ENCODE measurements at regions not wholly inside any gene's neighbourhood (a gene's known extent, or its start where the extent isn't known, plus 50 kb on each side); places are given as distances from the start of the nearest gene placed in this dataset.

DNA sequence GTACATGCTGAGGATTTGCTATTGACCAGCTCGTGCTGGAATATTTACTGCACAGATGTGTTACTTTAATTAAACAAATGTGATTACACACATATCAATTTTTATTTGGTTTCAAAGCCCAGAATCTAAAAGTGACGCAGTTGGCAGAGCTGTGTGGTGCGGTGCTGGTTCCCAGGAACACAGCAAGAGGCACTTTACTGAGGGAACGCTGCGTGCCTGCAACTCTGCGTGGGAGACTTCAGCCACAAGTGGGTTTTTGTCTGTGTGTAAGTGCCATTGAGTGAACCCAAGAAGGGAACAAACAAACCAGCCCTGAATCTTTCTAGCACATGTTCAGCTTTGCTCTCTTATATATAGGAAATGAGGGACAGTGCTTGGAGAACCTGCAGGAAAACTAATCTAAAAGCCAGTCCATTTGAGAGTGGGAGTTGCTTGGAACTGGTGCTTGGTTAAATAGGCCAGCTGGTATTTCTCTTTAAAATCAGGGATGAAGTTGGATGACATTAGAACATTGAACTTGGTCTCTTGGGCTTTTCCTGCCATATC lies 196.6 kb upstream of the CELF4 start:
- ChIA-PET SMC1A (ENCODE audit: uncharacterized antibody, unreplicated experiment) (no interaction called here), CTCF (no interaction called here), POLR2A (no interaction called here), RAD21 (ENCODE audit: unreplicated experiment) (no interaction called here)
- Histone ChIP-seq H3K27ac (ENCODE audit: control insufficient read depth, insufficient read depth) (no peak overlapping the region), H3K9me3 (replicated peaks; ENCODE audit: control insufficient read depth, insufficient read depth, low read length) (no peaks in the 10 kb centered on the region), H4K20me1 (ENCODE audit: control insufficient read depth, insufficient read depth) (no peaks in the 10 kb centered on the region), H3K36me3 (ENCODE audit: control insufficient read depth in 2 of 2, insufficient read depth in 2 of 2, low read length in 1 of 2) (no peaks in the 10 kb centered on the region), H3K27me3 (replicated peaks in 1 of 2; ENCODE audit: control insufficient read depth in 2 of 2, insufficient read depth in 2 of 2, low read length in 1 of 2) (no peaks in the 10 kb centered on the region), H3K4me3 (no peak overlapping the region), H3K9ac (ENCODE audit: control insufficient read depth, insufficient read depth, low read length) (no peak overlapping the region), H3K4me2 (ENCODE audit: control insufficient read depth, insufficient read depth) (no peak overlapping the region), H3K79me2 (ENCODE audit: control insufficient read depth, insufficient read depth, low read length) (no peaks in the 10 kb centered on the region), H3K4me1 (ENCODE audit: control insufficient read depth, insufficient read depth, low read length) (no peaks in the 10 kb centered on the region), H2AFZ (ENCODE audit: control insufficient read depth, low read depth, low read length) (no peak overlapping the region)
- ATAC-seq (no peak), DNase-seq (ENCODE audit: low read depth, low spot score) (no peak), FAIRE-seq (no peak)
- WGBS (ENCODE audit: insufficient coverage, insufficient replicate concordance, low lambda C conversion rate, missing lambda C conversion rate), result 34% methylated on average over 6 of the region's 6 CpGs
- intact Hi-C loops (cut with micrococcal nuclease; ENCODE audit: unreplicated experiment), result no loop called here
- in situ Hi-C loops (cut with MboI), result no loop called here
- TF ChIP-seq TCF12 (IDR thresholded peaks at IDR 0.05; ENCODE audit: low read depth, low read length), result no peak
- TF ChIP-seq PML (IDR thresholded peaks at IDR 0.05; ENCODE audit: low read length), result no peak
- BruUV-seq (replicated peaks), result no TSS peak

DNA sequence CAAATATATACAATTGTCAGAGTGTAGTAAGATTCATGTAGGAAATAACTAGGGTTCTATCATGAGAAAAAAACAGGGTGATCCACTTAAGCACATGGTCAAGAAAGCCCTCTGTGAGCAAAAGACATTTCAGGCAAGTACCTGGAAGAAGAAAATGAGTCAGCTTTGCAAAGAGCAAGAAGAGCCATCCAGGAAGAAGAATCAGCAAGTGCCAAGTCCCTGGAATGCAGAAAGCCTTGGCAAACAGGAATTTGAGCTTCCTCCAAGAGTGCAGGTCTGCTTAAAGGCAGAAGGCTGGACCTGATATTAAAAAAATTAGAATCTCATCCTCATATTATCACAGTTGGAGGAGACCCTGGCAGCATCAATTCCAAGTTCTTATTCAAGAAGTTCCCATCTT lies 188.5 kb upstream of the CELF4 start:
- H3K4me1 ChIP-seq (ENCODE audit: control insufficient read depth, insufficient read depth, low read length), result no peaks in the 10 kb centered on the region
- in situ Hi-C loops (cut with MboI), result no loop called here
- TF ChIP-seq POU2F2 (IDR thresholded peaks at IDR 0.05; ENCODE audit: borderline replicate concordance, low read depth, low read length), result no peak
- no peak for TF ChIP-seq STAT1 (conservative IDR thresholded peaks at IDR 0.05)
- TF ChIP-seq CEBPB (IDR thresholded peaks at IDR 0.05; ENCODE audit: borderline replicate concordance in 1 of 2, low read depth in 2 of 2, low read length in 2 of 2), result no peak
- no peak for TF ChIP-seq TARDBP (IDR thresholded peaks at IDR 0.05; ENCODE audit: borderline replicate concordance)
- TF ChIP-seq, protein P1, sequence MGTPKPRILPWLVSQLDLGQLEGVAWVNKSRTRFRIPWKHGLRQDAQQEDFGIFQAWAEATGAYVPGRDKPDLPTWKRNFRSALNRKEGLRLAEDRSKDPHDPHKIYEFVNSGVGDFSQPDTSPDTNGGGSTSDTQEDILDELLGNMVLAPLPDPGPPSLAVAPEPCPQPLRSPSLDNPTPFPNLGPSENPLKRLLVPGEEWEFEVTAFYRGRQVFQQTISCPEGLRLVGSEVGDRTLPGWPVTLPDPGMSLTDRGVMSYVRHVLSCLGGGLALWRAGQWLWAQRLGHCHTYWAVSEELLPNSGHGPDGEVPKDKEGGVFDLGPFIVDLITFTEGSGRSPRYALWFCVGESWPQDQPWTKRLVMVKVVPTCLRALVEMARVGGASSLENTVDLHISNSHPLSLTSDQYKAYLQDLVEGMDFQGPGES (IDR thresholded peaks at IDR 0.05), result no peak
- TF ChIP-seq, protein P2, sequence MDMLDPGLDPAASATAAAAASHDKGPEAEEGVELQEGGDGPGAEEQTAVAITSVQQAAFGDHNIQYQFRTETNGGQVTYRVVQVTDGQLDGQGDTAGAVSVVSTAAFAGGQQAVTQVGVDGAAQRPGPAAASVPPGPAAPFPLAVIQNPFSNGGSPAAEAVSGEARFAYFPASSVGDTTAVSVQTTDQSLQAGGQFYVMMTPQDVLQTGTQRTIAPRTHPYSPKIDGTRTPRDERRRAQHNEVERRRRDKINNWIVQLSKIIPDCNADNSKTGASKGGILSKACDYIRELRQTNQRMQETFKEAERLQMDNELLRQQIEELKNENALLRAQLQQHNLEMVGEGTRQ (IDR thresholded peaks at IDR 0.05; ENCODE audit: borderline replicate concordance, low read depth, low read length), result no peak
- TF ChIP-seq BACH1 (IDR thresholded peaks at IDR 0.05; ENCODE audit: borderline replicate concordance), result no peak
- no peak for TF ChIP-seq NFYA (IDR thresholded peaks at IDR 0.05; ENCODE audit: borderline replicate concordance, low read depth, low read length)
- TF ChIP-seq, protein P3, sequence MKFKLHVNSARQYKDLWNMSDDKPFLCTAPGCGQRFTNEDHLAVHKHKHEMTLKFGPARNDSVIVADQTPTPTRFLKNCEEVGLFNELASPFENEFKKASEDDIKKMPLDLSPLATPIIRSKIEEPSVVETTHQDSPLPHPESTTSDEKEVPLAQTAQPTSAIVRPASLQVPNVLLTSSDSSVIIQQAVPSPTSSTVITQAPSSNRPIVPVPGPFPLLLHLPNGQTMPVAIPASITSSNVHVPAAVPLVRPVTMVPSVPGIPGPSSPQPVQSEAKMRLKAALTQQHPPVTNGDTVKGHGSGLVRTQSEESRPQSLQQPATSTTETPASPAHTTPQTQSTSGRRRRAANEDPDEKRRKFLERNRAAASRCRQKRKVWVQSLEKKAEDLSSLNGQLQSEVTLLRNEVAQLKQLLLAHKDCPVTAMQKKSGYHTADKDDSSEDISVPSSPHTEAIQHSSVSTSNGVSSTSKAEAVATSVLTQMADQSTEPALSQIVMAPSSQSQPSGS (IDR thresholded peaks at IDR 0.05; ENCODE audit: low read length), result no peak
- TF ChIP-seq, protein P4, sequence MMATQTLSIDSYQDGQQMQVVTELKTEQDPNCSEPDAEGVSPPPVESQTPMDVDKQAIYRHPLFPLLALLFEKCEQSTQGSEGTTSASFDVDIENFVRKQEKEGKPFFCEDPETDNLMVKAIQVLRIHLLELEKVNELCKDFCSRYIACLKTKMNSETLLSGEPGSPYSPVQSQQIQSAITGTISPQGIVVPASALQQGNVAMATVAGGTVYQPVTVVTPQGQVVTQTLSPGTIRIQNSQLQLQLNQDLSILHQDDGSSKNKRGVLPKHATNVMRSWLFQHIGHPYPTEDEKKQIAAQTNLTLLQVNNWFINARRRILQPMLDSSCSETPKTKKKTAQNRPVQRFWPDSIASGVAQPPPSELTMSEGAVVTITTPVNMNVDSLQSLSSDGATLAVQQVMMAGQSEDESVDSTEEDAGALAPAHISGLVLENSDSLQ (IDR thresholded peaks at IDR 0.05), result no peak
- TF ChIP-seq, protein P5, sequence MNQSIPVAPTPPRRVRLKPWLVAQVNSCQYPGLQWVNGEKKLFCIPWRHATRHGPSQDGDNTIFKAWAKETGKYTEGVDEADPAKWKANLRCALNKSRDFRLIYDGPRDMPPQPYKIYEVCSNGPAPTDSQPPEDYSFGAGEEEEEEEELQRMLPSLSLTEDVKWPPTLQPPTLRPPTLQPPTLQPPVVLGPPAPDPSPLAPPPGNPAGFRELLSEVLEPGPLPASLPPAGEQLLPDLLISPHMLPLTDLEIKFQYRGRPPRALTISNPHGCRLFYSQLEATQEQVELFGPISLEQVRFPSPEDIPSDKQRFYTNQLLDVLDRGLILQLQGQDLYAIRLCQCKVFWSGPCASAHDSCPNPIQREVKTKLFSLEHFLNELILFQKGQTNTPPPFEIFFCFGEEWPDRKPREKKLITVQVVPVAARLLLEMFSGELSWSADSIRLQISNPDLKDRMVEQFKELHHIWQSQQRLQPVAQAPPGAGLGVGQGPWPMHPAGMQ (IDR thresholded peaks at IDR 0.05; ENCODE audit: borderline replicate concordance), result no peak

More for the DNA sequence above, 188.5 kb upstream of the CELF4 start:
- Histone ChIP-seq H4K20me1 (ENCODE audit: control insufficient read depth, insufficient read depth) (no peaks in the 10 kb centered on the region), H3K27me3 (replicated peaks in 1 of 2; ENCODE audit: control insufficient read depth in 2 of 2, insufficient read depth in 2 of 2, low read length in 1 of 2) (no peaks in the 10 kb centered on the region), H3K4me3 (no peak overlapping the region), H3K27ac (ENCODE audit: control insufficient read depth, insufficient read depth) (no peak overlapping the region), H2AFZ (ENCODE audit: control insufficient read depth, low read depth, low read length) (no peak overlapping the region), H3K36me3 (ENCODE audit: control insufficient read depth in 2 of 2, insufficient read depth in 2 of 2, low read length in 1 of 2) (no peaks in the 10 kb centered on the region), H3K4me2 (ENCODE audit: control insufficient read depth, insufficient read depth) (no peak overlapping the region), H3K79me2 (ENCODE audit: control insufficient read depth, insufficient read depth, low read length) (no peaks in the 10 kb centered on the region), H3K9me3 (replicated peaks; ENCODE audit: control insufficient read depth, insufficient read depth, low read length) (no peaks in the 10 kb centered on the region), H3K9ac (ENCODE audit: control insufficient read depth, insufficient read depth, low read length) (no peak overlapping the region)
- DNase-seq (ENCODE audit: low read depth, low spot score) (no peak), ATAC-seq (no peak), FAIRE-seq (no peak)
- no TSS peak for BruUV-seq (replicated peaks)
- intact Hi-C loops (cut with micrococcal nuclease; ENCODE audit: unreplicated experiment), result no loop called here
- CTCF ChIA-PET, result no interaction called here
- SMC1A ChIA-PET (ENCODE audit: uncharacterized antibody, unreplicated experiment), result no interaction called here
- RAD21 ChIA-PET (ENCODE audit: unreplicated experiment), result no interaction called here
- POLR2A ChIA-PET, result no interaction called here

Measured in GM12878 (cell line).